ENCODE measurements at regions not wholly inside any gene's neighbourhood (a gene's known extent, or its start where the extent isn't known, plus 50 kb on each side); places are given as distances from the start of the nearest gene placed in this dataset.

DNA sequence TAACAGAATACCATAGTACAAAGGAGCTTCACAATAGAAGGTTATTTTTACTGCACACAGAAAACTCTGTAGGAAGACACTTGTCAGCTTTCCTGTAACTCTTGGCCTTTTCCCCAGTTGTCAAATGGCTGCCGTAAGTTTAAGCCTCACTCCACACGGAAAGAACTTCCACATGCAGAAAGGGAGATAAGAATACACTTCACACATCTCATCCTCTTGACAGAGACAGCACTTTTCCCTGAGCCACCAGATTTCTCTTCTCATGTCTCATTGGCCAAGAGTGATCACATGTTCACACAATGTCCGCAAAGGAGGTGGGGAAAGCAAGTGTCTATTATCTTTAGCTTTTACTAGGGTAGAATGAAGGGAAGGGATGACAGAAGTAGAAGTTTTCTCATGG, 540.7 kb downstream of the HAO1 start:
- DNase-seq: no peak
- in situ Hi-C loops (cut with HindIII; ENCODE audit: low pct_ligation_motif_present, low pct_unique_long_range_greater_than_20kb, low sequenced_read_pairs): no loop called here

DNA sequence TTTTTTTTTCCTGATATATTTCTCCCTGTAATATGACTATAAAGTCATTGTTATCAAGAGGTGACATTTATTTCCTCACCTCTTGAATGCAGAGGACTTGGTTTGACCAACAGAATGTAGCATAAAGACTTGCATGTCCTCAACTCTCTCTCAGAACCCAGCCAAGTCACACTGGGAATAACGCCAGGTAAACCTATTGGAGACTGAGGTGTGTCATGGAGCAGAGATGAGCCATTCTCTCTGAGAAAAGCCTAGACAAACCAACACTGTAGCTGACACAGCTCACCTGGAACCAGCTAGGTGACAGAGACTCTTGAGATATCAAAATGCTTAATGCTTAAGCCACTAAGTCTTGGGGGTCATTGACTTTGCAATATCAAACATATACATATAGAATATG, 533.6 kb downstream of the HAO1 start:
- DNase-seq: no peak
- in situ Hi-C loops (cut with HindIII; ENCODE audit: low pct_ligation_motif_present, low pct_unique_long_range_greater_than_20kb, low sequenced_read_pairs): no loop called here

GRCh38 chr20:7410150-7410549, 530.1 kb downstream of the HAO1 start:
- no peak for DNase-seq
- in situ Hi-C loops (cut with HindIII; ENCODE audit: low pct_ligation_motif_present, low pct_unique_long_range_greater_than_20kb, low sequenced_read_pairs): no loop called here

- in situ Hi-C loops (cut with HindIII; ENCODE audit: low pct_ligation_motif_present, low pct_unique_long_range_greater_than_20kb, low sequenced_read_pairs): no loop called here
- DNase-seq: no peak
Measured at GRCh38 chr20:7411075-7411474, 529.2 kb downstream of the HAO1 start.

GRCh38 chr20:7415427-7415826, 524.8 kb downstream of the HAO1 start:
- no peak for DNase-seq
- in situ Hi-C loops (cut with HindIII; ENCODE audit: low pct_ligation_motif_present, low pct_unique_long_range_greater_than_20kb, low sequenced_read_pairs): no loop called here

- in situ Hi-C loops (cut with HindIII; ENCODE audit: low pct_ligation_motif_present, low pct_unique_long_range_greater_than_20kb, low sequenced_read_pairs): no loop called here
Measured at GRCh38 chr20:7416382-7416781, 523.9 kb downstream of the HAO1 start.

GRCh38 chr20:7420345-7420744, 519.9 kb downstream of the HAO1 start:
- in situ Hi-C loops (cut with HindIII; ENCODE audit: low pct_ligation_motif_present, low pct_unique_long_range_greater_than_20kb, low sequenced_read_pairs): no loop called here
- DNase-seq: no peak

More at GRCh38 chr20:7416382-7416781, 523.9 kb downstream of the HAO1 start:
- no peak for DNase-seq

- in situ Hi-C loops (cut with HindIII; ENCODE audit: low pct_ligation_motif_present, low pct_unique_long_range_greater_than_20kb, low sequenced_read_pairs): no loop called here
Measured at GRCh38 chr20:7426890-7427496, 513.3 kb downstream of the HAO1 start.

GRCh38 chr20:7428946-7429345, 511.3 kb downstream of the HAO1 start:
- in situ Hi-C loops (cut with HindIII; ENCODE audit: low pct_ligation_motif_present, low pct_unique_long_range_greater_than_20kb, low sequenced_read_pairs): no loop called here
- no peak for DNase-seq

More at GRCh38 chr20:7426890-7427496, 513.3 kb downstream of the HAO1 start:
- no peak for DNase-seq

- DNase-seq: no peak
- in situ Hi-C loops (cut with HindIII; ENCODE audit: low pct_ligation_motif_present, low pct_unique_long_range_greater_than_20kb, low sequenced_read_pairs): no loop called here
Measured at GRCh38 chr20:7432612-7433011, 507.6 kb downstream of the HAO1 start.

DNA sequence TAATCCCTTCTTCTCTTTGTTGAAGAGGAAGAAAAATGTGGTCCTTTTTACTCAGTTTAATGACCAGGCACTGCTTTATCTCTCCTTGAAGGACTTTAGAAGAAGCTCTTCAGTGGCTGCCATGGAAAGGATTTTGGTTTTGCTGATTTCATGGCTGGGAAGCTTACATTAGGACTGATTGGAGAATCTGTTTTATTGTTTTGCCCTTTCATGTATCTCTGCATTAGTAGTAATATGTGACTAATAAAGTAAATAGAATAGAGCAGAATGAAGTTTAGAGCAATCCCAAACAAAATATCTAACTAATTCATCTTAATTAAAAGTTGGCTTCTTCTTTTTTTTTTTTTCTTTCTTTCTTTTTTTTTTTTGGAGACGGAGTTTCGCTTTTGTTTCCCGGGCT, 502.9 kb downstream of the HAO1 start:
- in situ Hi-C loops (cut with HindIII; ENCODE audit: low pct_ligation_motif_present, low pct_unique_long_range_greater_than_20kb, low sequenced_read_pairs): no loop called here
- no peak for DNase-seq

DNA sequence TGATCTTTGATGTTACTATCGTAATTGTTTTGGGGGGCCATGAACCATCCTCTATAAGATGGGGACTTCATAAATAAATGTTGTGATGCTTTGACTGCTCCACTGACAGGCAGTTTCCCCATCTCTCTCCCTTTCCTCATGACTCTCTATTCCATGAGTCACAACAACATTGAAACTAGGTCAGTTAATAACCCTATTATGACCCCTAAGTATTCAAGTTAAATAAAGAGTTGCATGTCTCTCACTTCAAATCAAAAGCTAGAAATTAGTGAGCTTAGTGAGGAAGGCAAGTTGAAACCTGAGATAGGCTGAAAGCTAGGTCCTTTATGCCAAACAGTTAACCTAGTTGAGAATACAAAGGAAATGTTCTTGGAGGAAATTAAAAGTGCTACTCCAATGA, 491.0 kb downstream of the HAO1 start:
- in situ Hi-C loops (cut with HindIII; ENCODE audit: low pct_ligation_motif_present, low pct_unique_long_range_greater_than_20kb, low sequenced_read_pairs): no loop called here
- DNase-seq: no peak

- in situ Hi-C loops (cut with HindIII; ENCODE audit: low pct_ligation_motif_present, low pct_unique_long_range_greater_than_20kb, low sequenced_read_pairs): no loop called here
- DNase-seq: no peak
Measured at GRCh38 chr20:7452890-7453289, 487.4 kb downstream of the HAO1 start.

DNA sequence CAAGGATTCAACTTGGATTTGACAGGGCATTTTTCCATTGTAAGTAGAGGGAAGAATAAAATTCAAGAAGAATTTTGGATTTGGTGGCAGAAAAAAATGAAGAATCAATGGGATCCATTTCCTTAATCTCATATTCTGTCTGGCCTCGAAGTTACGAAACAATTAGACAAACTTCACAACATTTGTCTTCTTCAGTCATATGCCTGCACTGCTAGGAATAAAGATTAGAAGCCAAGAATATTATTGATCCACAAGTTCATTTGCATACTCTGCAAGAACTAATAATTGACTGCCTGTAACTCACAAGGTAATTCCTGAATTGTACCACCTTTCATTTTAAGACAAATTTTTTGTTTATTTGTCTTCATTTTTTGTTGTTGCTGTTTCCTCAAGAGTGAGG, 486.2 kb downstream of the HAO1 start:
- DNase-seq: no peak
- in situ Hi-C loops (cut with HindIII; ENCODE audit: low pct_ligation_motif_present, low pct_unique_long_range_greater_than_20kb, low sequenced_read_pairs): no loop called here

DNA sequence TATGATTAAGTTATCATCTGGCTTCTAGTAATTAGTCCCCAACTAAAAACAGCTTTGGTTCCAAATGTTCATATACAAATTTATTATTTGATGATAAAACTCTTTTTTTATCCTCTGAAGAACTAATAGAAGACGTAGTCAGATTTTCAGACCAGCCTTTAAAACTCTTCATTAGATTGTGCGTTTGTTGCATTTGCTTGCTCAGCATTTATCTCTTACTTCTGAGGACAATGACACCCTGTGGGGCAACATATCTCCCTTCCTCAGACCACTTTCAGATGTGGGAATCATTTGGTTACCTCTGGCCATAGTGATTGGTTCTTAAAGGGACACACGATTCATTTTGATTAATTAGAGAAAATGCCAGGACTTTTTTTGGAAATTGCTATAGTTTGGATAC, 481.8 kb downstream of the HAO1 start:
- no peak for DNase-seq
- in situ Hi-C loops (cut with HindIII; ENCODE audit: low pct_ligation_motif_present, low pct_unique_long_range_greater_than_20kb, low sequenced_read_pairs): no loop called here

DNA sequence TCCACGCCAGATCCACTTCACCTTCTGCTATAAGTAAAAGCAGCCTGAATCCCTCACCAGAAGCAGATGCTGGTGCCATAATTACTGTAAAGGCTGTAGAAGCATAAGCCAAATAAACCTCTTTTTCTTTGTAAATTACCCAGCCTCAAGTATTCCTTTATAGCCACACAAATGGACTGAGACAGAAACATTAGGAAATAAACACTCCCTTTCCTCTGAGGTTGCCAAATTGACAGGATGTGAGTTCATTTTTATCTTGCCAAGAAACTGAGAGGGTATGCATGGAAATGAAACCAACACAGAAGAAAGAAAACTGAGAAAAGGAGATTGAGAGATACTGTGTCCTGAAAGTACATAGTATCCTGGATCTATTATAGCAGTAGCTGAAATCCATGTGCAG, 481.2 kb downstream of the HAO1 start:
- in situ Hi-C loops (cut with HindIII; ENCODE audit: low pct_ligation_motif_present, low pct_unique_long_range_greater_than_20kb, low sequenced_read_pairs): no loop called here
- DNase-seq: no peak

GRCh38 chr20:7463290-7463689, 477.0 kb downstream of the HAO1 start:
- in situ Hi-C loops (cut with HindIII; ENCODE audit: low pct_ligation_motif_present, low pct_unique_long_range_greater_than_20kb, low sequenced_read_pairs): no loop called here

GRCh38 chr20:7470912-7471311, 469.3 kb downstream of the HAO1 start:
- in situ Hi-C loops (cut with HindIII; ENCODE audit: low pct_ligation_motif_present, low pct_unique_long_range_greater_than_20kb, low sequenced_read_pairs): no loop called here
- no peak for DNase-seq

More at GRCh38 chr20:7463290-7463689, 477.0 kb downstream of the HAO1 start:
- DNase-seq: no peak

DNA sequence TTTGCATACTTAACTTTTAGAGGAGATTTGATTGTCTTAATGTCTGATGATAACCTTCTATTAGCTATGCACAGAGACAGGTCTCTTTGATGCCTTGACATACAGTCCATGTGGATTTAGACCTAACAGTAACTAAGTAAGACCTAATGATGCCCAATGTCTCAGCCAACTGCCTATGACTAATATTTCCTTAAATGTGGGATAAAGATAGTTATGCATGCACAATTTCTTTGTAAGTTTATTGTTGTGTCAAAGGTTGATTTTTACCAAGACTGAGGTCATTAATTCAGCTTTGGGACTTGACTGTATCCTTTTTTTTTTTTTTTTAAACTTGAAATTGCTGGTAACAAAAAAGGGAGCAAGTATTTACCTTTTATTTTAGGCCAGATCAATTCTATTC, 450.0 kb downstream of the HAO1 start:
- DNase-seq: no peak
- in situ Hi-C loops (cut with HindIII; ENCODE audit: low pct_ligation_motif_present, low pct_unique_long_range_greater_than_20kb, low sequenced_read_pairs): no loop called here

GRCh38 chr20:7492257-7492656, 448.0 kb downstream of the HAO1 start:
- in situ Hi-C loops (cut with HindIII; ENCODE audit: low pct_ligation_motif_present, low pct_unique_long_range_greater_than_20kb, low sequenced_read_pairs): no loop called here
- no peak for DNase-seq

DNA sequence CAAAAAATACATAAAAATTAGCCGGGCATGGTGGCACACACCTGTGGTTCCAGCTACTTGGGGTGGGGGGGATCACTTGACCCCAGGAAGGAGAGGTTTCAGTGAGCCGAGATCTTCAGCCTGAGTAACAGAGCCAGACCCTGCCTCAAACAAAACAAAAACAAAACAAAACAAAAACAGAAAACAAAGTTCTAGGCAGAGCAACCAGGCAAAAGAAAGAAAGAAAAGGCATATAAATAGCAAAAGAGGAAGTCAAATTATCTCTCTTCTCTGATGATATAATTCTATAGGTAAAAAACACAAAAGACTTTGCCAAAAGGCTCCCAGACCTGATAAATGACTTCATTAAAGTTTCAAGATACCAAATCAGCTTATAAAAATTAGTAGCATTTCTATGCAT, 446.9 kb downstream of the HAO1 start:
- in situ Hi-C loops (cut with HindIII; ENCODE audit: low pct_ligation_motif_present, low pct_unique_long_range_greater_than_20kb, low sequenced_read_pairs): no loop called here
- DNase-seq: no peak

Data from ACHN (cell line).